OCI-LY3 (cell line): ENCODE measurements at regions not wholly inside any gene's neighbourhood (a gene's known extent, or its start where the extent isn't known, plus 50 kb on each side); places are given as distances from the start of the nearest gene placed in this dataset.
A peak's percentile ranks its signal among the peaks of the same experiment; 100 is the strongest.

ENCODE experiments used
- H2AFZ ChIP-seq: fragments of 200-600, 300-600 bp; shearing (Covaris generic); 2 replicates; pipeline ENCODE4 v1.6.0; 2014; ENCODE audit warnings: antibody characterized with exemption, low read depth, low read length
- H3K27ac ChIP-seq: fragments of 200-600, 300-600 bp; sonication (generic); 2 replicates; pipeline ENCODE4 v1.5.1; 2014; ENCODE audit warnings: mild to moderate bottlenecking, low read length, moderate library complexity, mixed read lengths
- H3K27me3 ChIP-seq: fragments of 200-600, 300-600 bp; sonication (generic); 2 replicates; pipeline ENCODE4 v1.6.1; 2014; ENCODE audit warnings: low read depth, low read length, mixed read lengths
- H3K36me3 ChIP-seq: fragments of 200-600, 300-600 bp; sonication (generic); replicated peaks from 2 replicates; pipeline ENCODE3; 2014; ENCODE audit warnings: low read depth, low read length, mixed read lengths
- H3K4me1 ChIP-seq: fragments of 300-600, 200-600 bp; sonication (generic); 2 replicates; pipeline ENCODE4 v1.6.1; 2014; ENCODE audit warnings: low read length, mixed read lengths
- H3K4me2 ChIP-seq: fragments of 200-600, 300-600 bp; sonication (generic); 2 replicates; pipeline ENCODE4 v1.6.1; 2014; ENCODE audit warnings: low read length, mixed read lengths
- H3K4me3 ChIP-seq: fragments of 300-600, 200-600 bp; sonication (generic); 2 replicates; pipeline ENCODE4 v1.5.1; 2014; ENCODE audit warnings: antibody characterized with exemption, mild to moderate bottlenecking, low read length, moderate library complexity
- H3K79me2 ChIP-seq: fragments of 300-600, 200-600 bp; shearing (Covaris generic); 2 replicates; pipeline ENCODE4 v1.6.1; 2014; ENCODE audit warnings: mild to moderate bottlenecking, low read length, mixed read lengths
- H3K9ac ChIP-seq: fragments of 300-600, 200-600 bp; shearing (Covaris generic); 2 replicates; pipeline ENCODE4 v1.6.0; 2014; ENCODE audit warnings: mild to moderate bottlenecking, low read length, moderate library complexity
- H3K9me3 ChIP-seq: fragments of 200-600, 300-600 bp; shearing (Covaris generic); 2 replicates; pipeline ENCODE4 v1.6.1; 2014; ENCODE audit warnings: low read length, mixed read lengths; ENCODE audit not compliant: insufficient read depth
- H4K20me1 ChIP-seq: fragments of 200-600, 300-600 bp; sonication (generic); 2 replicates; pipeline ENCODE4 v1.6.1; 2016; ENCODE audit warnings: low read length, mixed read lengths; ENCODE audit not compliant: insufficient read depth
- CTCF ChIP-seq: fragments of 200-600, 300-600 bp; sonication (generic); IDR thresholded peaks from 2 replicates; pipeline ENCODE4 v1.5.1; 2014; ENCODE audit warnings: antibody characterized with exemption, low read length, low read depth
- EZH2phosphoT487 ChIP-seq: fragments of 200-600 bp; shearing (Covaris generic); IDR thresholded peaks from 2 replicates; pipeline ENCODE4 v1.6.1; 2018; ENCODE audit warnings: antibody characterized with exemption, mixed run types, low read depth

GRCh38 chr21:35529171-35529863, 480.2 kb upstream of the RUNX1 start:
- no peak overlapping the region for H3K27ac ChIP-seq
- H3K9ac ChIP-seq: peak overlapping the region; percentile 51
- H4K20me1 ChIP-seq: no peaks in the 10 kb centered on the region
- H3K27me3 ChIP-seq: no peaks in the 10 kb centered on the region
- H3K4me2 ChIP-seq: peak overlapping the region; percentile 87
- H2AFZ ChIP-seq: peak overlapping the region; percentile 89
- H3K9me3 ChIP-seq: no peaks in the 10 kb centered on the region
- H3K36me3 ChIP-seq: no peaks in the 10 kb centered on the region
- TF ChIP-seq EZH2phosphoT487 (no peak), CTCF (no peak)
- peaks cover 30% of the 10 kb centered on the region for H3K4me1 ChIP-seq
- H3K4me3 ChIP-seq: peak overlapping the region; percentile 76
- H3K79me2 ChIP-seq: no peaks in the 10 kb centered on the region

GRCh38 chr21:35528116-35529042, 479.3 kb upstream of the RUNX1 start:
- no peaks in the 10 kb centered on the region for H3K27me3 ChIP-seq
- no peaks in the 10 kb centered on the region for H3K79me2 ChIP-seq
- no peaks in the 10 kb centered on the region for H3K36me3 ChIP-seq
- peaks cover 30% of the 10 kb centered on the region for H3K4me1 ChIP-seq
- H3K27ac ChIP-seq: no peak overlapping the region
- TF ChIP-seq CTCF (no peak), EZH2phosphoT487 (no peak)
- H3K4me3 ChIP-seq: peak overlapping the region; percentile 76
- H2AFZ ChIP-seq: peak overlapping the region; percentile 89
- H3K9me3 ChIP-seq: no peaks in the 10 kb centered on the region
- no peaks in the 10 kb centered on the region for H4K20me1 ChIP-seq
- H3K9ac ChIP-seq: peak overlapping the region; percentile 51
- H3K4me2 ChIP-seq: peak overlapping the region; percentile 87

GRCh38 chr21:35527358-35527757, 478.3 kb upstream of the RUNX1 start:
- Histone ChIP-seq H2AFZ (no peak overlapping the region), H3K4me2 (no peak overlapping the region; the same call in 1 of the 2 replicates), H3K79me2 (no peaks in the 10 kb centered on the region), H3K4me1 (peaks cover 30% of the 10 kb centered on the region), H3K9me3 (no peaks in the 10 kb centered on the region), H3K27ac (no peak overlapping the region), H3K27me3 (no peaks in the 10 kb centered on the region), H3K9ac (no peak overlapping the region), H3K36me3 (no peaks in the 10 kb centered on the region), H3K4me3 (no peak overlapping the region), H4K20me1 (no peaks in the 10 kb centered on the region)
- TF ChIP-seq EZH2phosphoT487: no peak
- no peak for TF ChIP-seq CTCF

GRCh38 chr21:35525443-35525842, 476.3 kb upstream of the RUNX1 start:
- H3K79me2 ChIP-seq: no peaks in the 10 kb centered on the region
- no peaks in the 10 kb centered on the region for H3K36me3 ChIP-seq
- no peak for TF ChIP-seq CTCF
- TF ChIP-seq EZH2phosphoT487: no peak
- H3K27me3 ChIP-seq: no peaks in the 10 kb centered on the region
- H3K9ac ChIP-seq: no peak overlapping the region
- H3K4me3 ChIP-seq: no peak overlapping the region
- peaks cover 29% of the 10 kb centered on the region for H3K4me1 ChIP-seq
- H4K20me1 ChIP-seq: no peaks in the 10 kb centered on the region
- no peak overlapping the region for H3K27ac ChIP-seq
- no peaks in the 10 kb centered on the region for H3K9me3 ChIP-seq
- no peak overlapping the region for H3K4me2 ChIP-seq
- H2AFZ ChIP-seq: no peak overlapping the region
